Right hindlimb (tissue), 1 donor: ENCODE measurements at regions not wholly inside any gene's neighbourhood (a gene's known extent, or its start where the extent isn't known, plus 50 kb on each side); places are given as distances from the start of the nearest gene placed in this dataset.
"Not testable (repeated sequence)": the region's sequence is repeated elsewhere in the genome, so short reads cannot be mapped to it uniquely, and the experiment has no call there.

Source experiments
- DNase-seq: peaks from one replicate; pipeline ENCODE4 v3.0.0-alpha.2; 2018

- DNase-seq: no peak
Measured at GRCh38 chr3:73186741-73187140, 125.3 kb downstream of the EBLN2 start.

- DNase-seq: no peak
Measured at GRCh38 chr3:73187328-73187727, 125.9 kb downstream of the EBLN2 start.

GRCh38 chr3:73188707-73189106 is 127.2 kb downstream of the EBLN2 start:
- DNase-seq: no peak

GRCh38 chr3:73192036-73192738 is 130.7 kb downstream of the EBLN2 start:
- DNase-seq: no peak

- not testable (repeated sequence) for DNase-seq
Measured at GRCh38 chr3:73193943-73194342, 132.5 kb downstream of the EBLN2 start.

GRCh38 chr3:73197187-73197586 is 135.7 kb downstream of the EBLN2 start:
- no peak for DNase-seq

- DNase-seq: no peak
Measured at GRCh38 chr3:73203101-73203500, 141.6 kb downstream of the EBLN2 start.

GRCh38 chr3:73203633-73204032 is 142.2 kb downstream of the EBLN2 start:
- DNase-seq: no peak

- DNase-seq: no peak
Measured at GRCh38 chr3:73204841-73205240, 143.4 kb downstream of the EBLN2 start.

- no peak for DNase-seq
Measured at GRCh38 chr3:73206030-73206429, 144.6 kb downstream of the EBLN2 start.

- no peak for DNase-seq
Measured at GRCh38 chr3:73207946-73208440, 146.5 kb downstream of the EBLN2 start.

- DNase-seq: no peak
Measured at GRCh38 chr3:73210759-73211158, 149.3 kb downstream of the EBLN2 start.

GRCh38 chr3:73212683-73213082 is 151.2 kb downstream of the EBLN2 start:
- DNase-seq: no peak

GRCh38 chr3:73213896-73214295 is 152.4 kb downstream of the EBLN2 start:
- no peak for DNase-seq

GRCh38 chr3:73214846-73215245 is 153.4 kb downstream of the EBLN2 start:
- no peak for DNase-seq

- DNase-seq: no peak
Measured at GRCh38 chr3:73215281-73215680, 153.8 kb downstream of the EBLN2 start.

GRCh38 chr3:73215901-73216300 is 154.4 kb downstream of the EBLN2 start:
- DNase-seq: no peak

- DNase-seq: no peak
Measured at GRCh38 chr3:73216310-73216709, 154.9 kb downstream of the EBLN2 start.

- no peak for DNase-seq
Measured at GRCh38 chr3:73222126-73222525, 160.7 kb downstream of the EBLN2 start.

- DNase-seq: no peak
Measured at GRCh38 chr3:73225146-73225855, 163.8 kb downstream of the EBLN2 start.

- no peak for DNase-seq
Measured at GRCh38 chr3:73225991-73226390, 164.5 kb downstream of the EBLN2 start.

- DNase-seq: no peak
Measured at GRCh38 chr3:73228000-73228399, 166.5 kb downstream of the EBLN2 start.

GRCh38 chr3:73228437-73228836 is 167.0 kb downstream of the EBLN2 start:
- no peak for DNase-seq

GRCh38 chr3:73228959-73229358 is 167.5 kb downstream of the EBLN2 start:
- no peak for DNase-seq
